ENCODE measurements at regions not wholly inside any gene's neighbourhood (a gene's known extent, or its start where the extent isn't known, plus 50 kb on each side); places are given as distances from the start of the nearest gene placed in this dataset.
"Not testable (repeated sequence)": the region's sequence is repeated elsewhere in the genome, so short reads cannot be mapped to it uniquely, and the experiment has no call there.

- not testable (repeated sequence) for DNase-seq
Measured at GRCh38 chr2:234553223-234553622, 56.3 kb upstream of the ARL4C start.

- peak; percentile 67 for DNase-seq
Measured at GRCh38 chr2:234550511-234551107, 53.7 kb upstream of the ARL4C start.

- DNase-seq, result no peak
Measured at GRCh38 chr2:234550056-234550455, 53.2 kb upstream of the ARL4C start.

- no peak for DNase-seq
Measured at GRCh38 chr2:234548695-234549420, 52.0 kb upstream of the ARL4C start.

GRCh38 chr2:234546770-234547169, 49.9 kb upstream of the ARL4C start:
- DNase-seq, result no peak
